Choroid plexus epithelial cell (primary cell): ENCODE measurements at regions not wholly inside any gene's neighbourhood (a gene's known extent, or its start where the extent isn't known, plus 50 kb on each side); places are given as distances from the start of the nearest gene placed in this dataset.
"Not testable (repeated sequence)": the region's sequence is repeated elsewhere in the genome, so short reads cannot be mapped to it uniquely, and the experiment has no call there.

Source experiments
- DNase-seq: peaks from one replicate; pipeline ENCODE4 v3.0.0-alpha.2; 2010; ENCODE audit warnings: low read depth
- H3K4me3 ChIP-seq: 2 replicates; pipeline ENCODE4 v1.5.1; 2011; ENCODE audit warnings: low read depth, mild to moderate bottlenecking, control low read depth, low read length, moderate library complexity
- TF ChIP-seq, protein P1 (sequence below): conservative IDR thresholded peaks from 2 replicates; pipeline ENCODE4 v1.5.1; 2011; ENCODE audit warnings: low read depth, mild to moderate bottlenecking, control low read depth, inconsistent platforms, low read length, moderate library complexity

DNA sequence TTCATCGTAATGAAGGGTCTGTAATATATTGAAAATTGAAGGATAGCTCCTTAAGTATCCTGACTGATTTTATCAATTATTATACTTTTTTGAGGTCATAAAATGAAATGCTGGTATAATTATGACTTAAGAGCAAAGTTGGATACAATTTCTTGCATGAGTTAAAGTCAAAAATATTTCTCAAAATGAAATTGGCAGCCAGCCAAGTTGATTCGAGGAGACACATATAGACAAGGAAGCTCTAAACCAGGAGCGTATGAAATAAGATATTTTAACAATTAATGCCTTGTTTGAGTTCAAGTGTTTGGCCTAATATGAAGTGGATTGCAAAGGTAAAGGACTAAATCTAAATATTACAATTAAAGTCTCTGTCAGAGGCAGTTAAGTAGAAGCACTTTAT, 260.4 kb upstream of the DSEL start:
- no peak overlapping the region for H3K4me3 ChIP-seq
- DNase-seq, result peak; percentile 72
- TF ChIP-seq, protein P1, sequence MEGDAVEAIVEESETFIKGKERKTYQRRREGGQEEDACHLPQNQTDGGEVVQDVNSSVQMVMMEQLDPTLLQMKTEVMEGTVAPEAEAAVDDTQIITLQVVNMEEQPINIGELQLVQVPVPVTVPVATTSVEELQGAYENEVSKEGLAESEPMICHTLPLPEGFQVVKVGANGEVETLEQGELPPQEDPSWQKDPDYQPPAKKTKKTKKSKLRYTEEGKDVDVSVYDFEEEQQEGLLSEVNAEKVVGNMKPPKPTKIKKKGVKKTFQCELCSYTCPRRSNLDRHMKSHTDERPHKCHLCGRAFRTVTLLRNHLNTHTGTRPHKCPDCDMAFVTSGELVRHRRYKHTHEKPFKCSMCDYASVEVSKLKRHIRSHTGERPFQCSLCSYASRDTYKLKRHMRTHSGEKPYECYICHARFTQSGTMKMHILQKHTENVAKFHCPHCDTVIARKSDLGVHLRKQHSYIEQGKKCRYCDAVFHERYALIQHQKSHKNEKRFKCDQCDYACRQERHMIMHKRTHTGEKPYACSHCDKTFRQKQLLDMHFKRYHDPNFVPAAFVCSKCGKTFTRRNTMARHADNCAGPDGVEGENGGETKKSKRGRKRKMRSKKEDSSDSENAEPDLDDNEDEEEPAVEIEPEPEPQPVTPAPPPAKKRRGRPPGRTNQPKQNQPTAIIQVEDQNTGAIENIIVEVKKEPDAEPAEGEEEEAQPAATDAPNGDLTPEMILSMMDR, result no peak

DNA sequence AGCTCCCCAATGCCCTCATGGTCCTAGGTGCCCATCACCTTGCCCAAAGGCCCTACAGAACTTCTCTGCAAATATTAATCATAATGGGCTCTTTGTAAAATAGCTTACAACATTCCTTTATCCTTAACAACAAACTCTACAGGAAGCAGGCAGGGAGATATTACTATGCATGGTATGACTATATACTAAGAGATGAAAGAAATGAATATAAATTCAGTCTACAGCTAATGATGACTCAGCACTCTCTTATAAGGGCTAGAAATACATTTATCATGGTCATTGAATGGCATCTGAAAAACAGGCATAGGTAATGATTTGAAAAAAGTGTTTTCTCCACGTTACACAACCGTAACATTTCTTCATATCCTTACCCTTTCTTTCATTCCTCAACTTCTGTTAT, 254.8 kb upstream of the DSEL start:
- TF ChIP-seq, protein P1, result no peak
- H3K4me3 ChIP-seq, result no peak overlapping the region
- peak; percentile 70 for DNase-seq

DNA sequence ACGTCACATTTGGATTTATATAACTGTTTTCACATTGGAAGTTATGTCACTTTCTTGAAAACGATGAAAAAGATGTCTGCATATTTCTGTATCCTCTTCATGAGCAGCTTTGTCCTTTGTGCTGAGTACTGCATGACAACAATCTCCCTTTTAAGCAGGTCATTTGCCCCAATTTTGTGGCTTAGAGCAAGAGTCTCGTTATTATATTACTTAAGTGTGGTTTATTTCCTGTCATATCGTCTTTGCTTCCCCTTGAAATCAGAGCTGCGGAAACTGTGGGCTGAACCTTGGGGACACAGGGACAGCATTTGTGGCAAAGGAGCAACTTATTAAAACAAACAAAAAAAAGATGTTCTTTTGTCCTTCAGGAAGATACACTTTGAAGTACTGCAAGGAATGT, 254.0 kb upstream of the DSEL start:
- TF ChIP-seq, protein P1, result no peak
- H3K4me3 ChIP-seq, result no peak overlapping the region
- no peak for DNase-seq

DNA sequence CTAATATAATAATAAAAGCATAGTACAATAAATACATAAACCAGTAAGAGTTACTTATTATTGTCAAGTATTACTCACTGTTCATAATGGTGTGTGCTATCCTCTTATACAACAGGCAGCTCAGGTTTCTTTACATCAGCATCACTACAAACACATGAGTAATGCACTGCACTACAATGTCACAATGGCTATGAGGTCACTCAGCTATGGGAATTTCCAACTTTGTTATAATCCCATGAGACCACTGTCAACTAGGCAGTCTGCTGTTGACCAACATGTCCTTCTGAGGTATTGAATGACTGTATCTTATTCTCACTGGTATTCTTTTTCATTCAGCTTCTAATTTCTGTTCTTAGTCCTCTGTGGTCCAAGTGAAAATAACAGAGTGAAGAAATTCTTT, 250.4 kb upstream of the DSEL start:
- H3K4me3 ChIP-seq, result no peak overlapping the region
- DNase-seq, result peak; percentile 94
- TF ChIP-seq, protein P1, result no peak

DNA sequence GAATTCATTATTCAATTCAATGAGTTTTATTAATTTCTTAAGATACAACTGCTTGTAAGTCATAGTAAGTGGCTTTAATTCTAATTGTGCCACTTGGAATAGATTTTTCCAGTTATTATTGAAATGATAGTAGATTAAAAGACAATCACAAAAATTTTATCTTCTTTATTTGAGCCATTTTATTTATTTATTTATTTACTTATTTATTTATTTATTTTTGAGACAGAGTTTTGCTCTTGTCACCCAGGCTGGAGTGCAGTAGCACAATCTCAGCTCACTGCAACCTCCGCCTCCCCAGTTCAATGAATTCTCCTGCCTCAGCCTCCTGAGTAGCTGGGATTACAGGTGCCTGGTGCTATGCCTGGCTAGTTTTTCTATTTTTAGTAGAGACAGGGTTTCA, 235.7 kb upstream of the DSEL start:
- not testable (repeated sequence) for DNase-seq, H3K4me3 ChIP-seq

DNA sequence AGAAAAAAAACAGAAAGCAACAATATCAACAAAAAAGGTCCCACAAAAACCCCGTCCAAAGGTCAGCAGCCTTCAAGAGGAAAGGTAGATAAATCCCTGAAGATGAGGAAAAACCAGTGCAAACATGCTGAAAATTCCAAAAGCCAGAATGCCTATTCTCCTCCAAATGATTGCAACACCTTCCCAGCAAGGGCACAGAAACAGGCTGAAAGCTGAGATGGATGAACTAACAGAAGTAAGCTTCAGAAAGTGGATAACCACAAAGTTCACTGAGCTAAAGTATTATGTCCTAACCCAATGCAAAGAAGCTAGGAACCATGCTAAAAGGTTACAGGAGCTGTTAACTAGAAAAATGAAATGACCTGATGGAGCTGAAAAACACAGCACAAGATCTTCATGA, 226.4 kb upstream of the DSEL start:
- no peak overlapping the region for H3K4me3 ChIP-seq
- TF ChIP-seq, protein P1, result no peak
- peak; percentile 53 for DNase-seq

DNA sequence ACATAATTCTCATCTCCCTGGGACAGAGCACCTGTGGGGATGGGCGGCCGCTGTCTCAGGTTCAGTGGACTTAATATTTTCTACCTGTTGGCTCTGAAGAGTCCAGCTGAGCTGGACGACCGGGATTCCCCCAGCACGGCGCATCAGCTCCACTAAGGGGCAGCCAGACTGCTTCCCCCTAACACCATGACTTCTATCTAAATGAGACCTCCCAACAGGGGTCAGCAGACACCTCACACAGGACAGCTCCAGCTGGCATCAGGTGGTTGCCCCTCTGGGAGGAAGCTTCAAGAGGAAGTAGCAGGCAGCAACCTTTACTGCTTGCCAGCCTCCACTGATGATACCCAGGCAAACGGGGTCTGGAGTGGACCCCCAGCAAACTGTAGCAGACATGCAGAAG, 226.0 kb upstream of the DSEL start:
- TF ChIP-seq, protein P1, result no peak
- H3K4me3 ChIP-seq, result no peak overlapping the region
- DNase-seq, result no peak

DNA sequence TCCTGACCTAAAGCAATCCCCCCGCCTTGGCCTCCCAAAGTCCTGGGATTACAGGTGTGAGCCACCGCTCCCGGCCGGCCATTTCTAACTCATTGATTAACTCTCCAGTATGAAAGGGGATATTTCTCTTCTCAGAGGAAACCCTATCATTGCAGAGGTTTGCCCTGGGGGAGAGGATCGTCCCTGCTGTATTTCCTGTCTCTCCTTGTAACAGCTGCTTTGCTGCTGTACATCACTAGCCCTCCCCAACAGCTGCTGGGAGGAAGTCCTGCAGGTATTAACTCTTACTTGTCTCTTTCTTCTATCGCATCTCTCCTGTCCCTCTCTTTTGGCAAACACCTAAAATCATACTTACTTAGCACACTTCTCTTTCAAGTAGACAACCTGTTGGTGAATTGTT, 219.0 kb upstream of the DSEL start:
- no peak for DNase-seq
- TF ChIP-seq, protein P1, result no peak
- no peak overlapping the region for H3K4me3 ChIP-seq
